SU-DHL-6 (cell line): ENCODE measurements at regions not wholly inside any gene's neighbourhood (a gene's known extent, or its start where the extent isn't known, plus 50 kb on each side); places are given as distances from the start of the nearest gene placed in this dataset.

ENCODE experiments used
- EZH2phosphoT487 ChIP-seq: fragments of 200-600 bp; sonication (generic), shearing (Covaris generic); conservative IDR thresholded peaks from 2 replicates; pipeline ENCODE4 v1.6.1; 2018; ENCODE audit warnings: mild to moderate bottlenecking, antibody characterized with exemption, low read length, moderate library complexity, mixed read lengths
- TF ChIP-seq, protein P1 (sequence below): fragments of 200-600 bp; sonication (generic); IDR thresholded peaks from one replicate; pipeline ENCODE4 v1.5.1; 2017; ENCODE audit warnings: antibody characterized with exemption, mild to moderate bottlenecking, low read length, moderate library complexity; ENCODE audit not compliant: insufficient read depth, poor library complexity, severe bottlenecking

DNA sequence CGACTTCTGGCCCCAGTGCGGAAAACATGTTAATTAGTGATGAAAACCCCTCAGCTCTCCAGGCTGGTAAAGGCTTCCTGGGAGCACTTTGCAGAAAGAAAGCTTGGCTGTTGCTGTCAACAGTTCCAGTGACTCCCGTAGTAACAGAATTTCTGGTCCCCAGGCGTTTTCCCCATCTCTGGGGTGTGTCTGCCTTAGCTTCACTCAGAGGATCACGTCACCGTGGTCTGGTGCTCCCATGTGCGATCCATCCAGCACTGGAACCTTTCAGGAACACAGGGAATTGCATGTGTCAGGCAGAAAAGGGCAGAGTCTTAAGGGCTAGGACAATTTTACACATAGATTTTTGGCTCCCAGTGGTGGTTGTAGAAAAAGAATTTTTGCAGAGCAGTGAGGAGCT lies 470.4 kb upstream of the USP24 start:
- TF ChIP-seq, protein P1, sequence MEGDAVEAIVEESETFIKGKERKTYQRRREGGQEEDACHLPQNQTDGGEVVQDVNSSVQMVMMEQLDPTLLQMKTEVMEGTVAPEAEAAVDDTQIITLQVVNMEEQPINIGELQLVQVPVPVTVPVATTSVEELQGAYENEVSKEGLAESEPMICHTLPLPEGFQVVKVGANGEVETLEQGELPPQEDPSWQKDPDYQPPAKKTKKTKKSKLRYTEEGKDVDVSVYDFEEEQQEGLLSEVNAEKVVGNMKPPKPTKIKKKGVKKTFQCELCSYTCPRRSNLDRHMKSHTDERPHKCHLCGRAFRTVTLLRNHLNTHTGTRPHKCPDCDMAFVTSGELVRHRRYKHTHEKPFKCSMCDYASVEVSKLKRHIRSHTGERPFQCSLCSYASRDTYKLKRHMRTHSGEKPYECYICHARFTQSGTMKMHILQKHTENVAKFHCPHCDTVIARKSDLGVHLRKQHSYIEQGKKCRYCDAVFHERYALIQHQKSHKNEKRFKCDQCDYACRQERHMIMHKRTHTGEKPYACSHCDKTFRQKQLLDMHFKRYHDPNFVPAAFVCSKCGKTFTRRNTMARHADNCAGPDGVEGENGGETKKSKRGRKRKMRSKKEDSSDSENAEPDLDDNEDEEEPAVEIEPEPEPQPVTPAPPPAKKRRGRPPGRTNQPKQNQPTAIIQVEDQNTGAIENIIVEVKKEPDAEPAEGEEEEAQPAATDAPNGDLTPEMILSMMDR = no peak
- no peak for TF ChIP-seq EZH2phosphoT487
